OCI-LY7 (cell line): ENCODE measurements at regions not wholly inside any gene's neighbourhood (a gene's known extent, or its start where the extent isn't known, plus 50 kb on each side); places are given as distances from the start of the nearest gene placed in this dataset.

Source experiments
- CTCF ChIP-seq: fragments of 200-600 bp; sonication (generic); conservative IDR thresholded peaks from 2 replicates; pipeline ENCODE4 v1.5.1; 2014; ENCODE audit warnings: mild to moderate bottlenecking, antibody characterized with exemption, low read length, moderate library complexity, mixed read lengths
- EZH2phosphoT487 ChIP-seq: fragments of 200-600 bp; sonication (generic); IDR thresholded peaks from 2 replicates; pipeline ENCODE4 v1.6.1; 2018; ENCODE audit warnings: low read depth, borderline replicate concordance, mild to moderate bottlenecking, mixed run types, antibody characterized with exemption, low read length, moderate library complexity, mixed read lengths

GRCh38 chr4:53730031-53730805 lies 138.9 kb upstream of the LNX1 start:
- TF ChIP-seq CTCF (no peak), EZH2phosphoT487 (no peak)
